ENCODE measurements at regions not wholly inside any gene's neighbourhood (a gene's known extent, or its start where the extent isn't known, plus 50 kb on each side); places are given as distances from the start of the nearest gene placed in this dataset.

DNA sequence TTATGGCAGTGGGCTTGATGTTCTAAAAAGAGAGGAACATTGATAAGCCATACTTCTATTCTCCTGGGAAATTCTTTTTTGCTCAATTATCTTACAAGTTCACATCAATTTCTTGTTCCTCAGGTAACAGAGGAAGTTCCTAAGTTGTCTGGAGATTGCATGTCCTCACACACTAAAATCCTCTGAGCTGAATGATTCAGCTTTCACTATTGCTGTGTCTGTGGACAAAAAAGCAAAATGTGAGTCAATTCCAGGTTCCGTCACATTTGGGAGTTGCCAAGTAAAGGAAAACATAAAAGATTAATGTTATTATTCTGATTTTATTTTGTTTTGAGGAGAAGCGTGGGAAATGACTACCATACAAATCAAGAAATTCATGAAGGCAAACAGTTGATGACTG lies 316.7 kb downstream of the CHRM3 start:
- H3K4me2 ChIP-seq (ENCODE audit: low read depth, low read length) = no peak overlapping the region
- H2BK5ac ChIP-seq (ENCODE audit: low read depth, low read length, poor library complexity, severe bottlenecking) = no peak overlapping the region
- H3K4me3 ChIP-seq (ENCODE audit: insufficient read depth, low read depth, low read length) = no peak overlapping the region
- H3K14ac ChIP-seq (replicated peaks; ENCODE audit: low read depth, low read length) = no peak overlapping the region
- dilution Hi-C loops (cut with HindIII; ENCODE audit: low sequenced_read_pairs, unreplicated experiment) (no loop called here), in situ Hi-C loops (cut with MboI; ENCODE audit: low sequenced_read_pairs) (no loop called here), intact Hi-C loops (cut with micrococcal nuclease) (no loop called here)
- no peak overlapping the region for H3K56ac ChIP-seq (ENCODE audit: extremely low read depth, insufficient read depth, low read length)
- no peak overlapping the region for H2BK20ac ChIP-seq (ENCODE audit: low read depth, low read length)
- no peak for DNase-seq
- peaks cover 3% of the 10 kb centered on the region; the same call in 1 of the 2 replicates for H3K9me3 ChIP-seq (ENCODE audit: control insufficient read depth, insufficient read depth, low read length)
- H4K20me1 ChIP-seq (ENCODE audit: insufficient read depth, low read length) = no peaks in the 10 kb centered on the region
- H3K27me3 ChIP-seq (ENCODE audit: control insufficient read depth, insufficient read depth, low read length) = no peaks in the 10 kb centered on the region
- no CpG with 5 or more reads among the region's 2 CpGs for whole genome bisulfite sequencing, 2 experiments (ENCODE audit: extremely low coverage in 2 of 2, insufficient read length in 1 of 2)
- no peak overlapping the region for H2BK120ac ChIP-seq (ENCODE audit: low read depth, low read length)
- no peak overlapping the region for H4K91ac ChIP-seq (ENCODE audit: insufficient read depth, low read depth, low read length)
- no peak overlapping the region for H2AK5ac ChIP-seq (ENCODE audit: low read depth, low read length)
- no peak overlapping the region for H4K8ac ChIP-seq (ENCODE audit: low read depth in 2 of 2, low read length in 2 of 2)
- no peak overlapping the region for H2BK15ac ChIP-seq (ENCODE audit: low read depth, low read length)
- no TSS peak for BruUV-seq (replicated peaks)
- H3K4me1 ChIP-seq (ENCODE audit: control insufficient read depth, insufficient read depth, low read length) = no peaks in the 10 kb centered on the region
- H3K27ac ChIP-seq (ENCODE audit: insufficient read depth, low read length) = no peak overlapping the region
- H2AFZ ChIP-seq (replicated peaks; ENCODE audit: low read length, poor library complexity) = no peak overlapping the region
- H3K9me1 ChIP-seq (ENCODE audit: insufficient read depth, low read length) = no peaks in the 10 kb centered on the region
- no peak overlapping the region for H3K18ac ChIP-seq (ENCODE audit: low read depth, low read length)
- POLR2A ChIA-PET (ENCODE audit: unreplicated experiment) = no interaction called here
- CTCF ChIA-PET = interaction anchor here (0.6 kb wide), 1 partner anchor 1635 kb away, joined by 4 read pairs; no protein-coding TSS in a partner anchor
- H3K36me3 ChIP-seq (ENCODE audit: control insufficient read depth, insufficient read depth, low read length) = no peaks in the 10 kb centered on the region
- no peak overlapping the region for H3K9ac ChIP-seq (ENCODE audit: low read depth, low read length)
- H3K79me1 ChIP-seq (ENCODE audit: low read depth in 1 of 2, low read length in 2 of 2) = no peaks in the 10 kb centered on the region
- H2AK9ac ChIP-seq (replicated peaks; ENCODE audit: low read depth, low read length, poor library complexity) = no peak overlapping the region
- no peak overlapping the region for H4K5ac ChIP-seq (ENCODE audit: low read depth, low read length)
- ATAC-seq (ENCODE audit: low read depth) = no peak
- H3K4ac ChIP-seq (ENCODE audit: low read depth, low read length) = no peak overlapping the region
- H3K23ac ChIP-seq (ENCODE audit: low read depth, low read length) = no peak overlapping the region
- no peak for TF ChIP-seq MAZ (IDR thresholded peaks at IDR 0.05; ENCODE audit: borderline replicate concordance, low read depth, low read length)
- TF ChIP-seq CHD1 (IDR thresholded peaks at IDR 0.05; ENCODE audit: low read depth, low read length) = no peak
- TF ChIP-seq BHLHE40 (IDR thresholded peaks at IDR 0.05; ENCODE audit: low read depth, low read length) = no peak
- no peak for TF ChIP-seq CTCF (conservative IDR thresholded peaks at IDR 0.05; ENCODE audit: low read depth, low read length)
- TF ChIP-seq SMC3 (IDR thresholded peaks at IDR 0.05; ENCODE audit: low read depth, low read length) = no peak
- no peak for TF ChIP-seq RFX5 (IDR thresholded peaks at IDR 0.05; ENCODE audit: low read depth, low read length)
- no peak for TF ChIP-seq ELK1 (IDR thresholded peaks at IDR 0.05; ENCODE audit: borderline replicate concordance, low read depth, low read length)
- TF ChIP-seq, protein P1, sequence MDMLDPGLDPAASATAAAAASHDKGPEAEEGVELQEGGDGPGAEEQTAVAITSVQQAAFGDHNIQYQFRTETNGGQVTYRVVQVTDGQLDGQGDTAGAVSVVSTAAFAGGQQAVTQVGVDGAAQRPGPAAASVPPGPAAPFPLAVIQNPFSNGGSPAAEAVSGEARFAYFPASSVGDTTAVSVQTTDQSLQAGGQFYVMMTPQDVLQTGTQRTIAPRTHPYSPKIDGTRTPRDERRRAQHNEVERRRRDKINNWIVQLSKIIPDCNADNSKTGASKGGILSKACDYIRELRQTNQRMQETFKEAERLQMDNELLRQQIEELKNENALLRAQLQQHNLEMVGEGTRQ (IDR thresholded peaks at IDR 0.05; ENCODE audit: low read depth, low read length) = no peak
- TF ChIP-seq NFE2L2 (IDR thresholded peaks at IDR 0.05; ENCODE audit: low read depth, low read length) = no peak
- TF ChIP-seq RCOR1 (IDR thresholded peaks at IDR 0.05; ENCODE audit: insufficient replicate concordance, low read length) = no peak
- no peak for TF ChIP-seq RAD21 (IDR thresholded peaks at IDR 0.05; ENCODE audit: low read length)
- TF ChIP-seq MXI1 (IDR thresholded peaks at IDR 0.05; ENCODE audit: borderline replicate concordance, low read depth, low read length) = no peak
- no peak for TF ChIP-seq MAFK (IDR thresholded peaks at IDR 0.05; ENCODE audit: low read depth, low read length)

Data from IMR-90 (cell line).